Amniotic epithelial cell (primary cell): ENCODE measurements at regions not wholly inside any gene's neighbourhood (a gene's known extent, or its start where the extent isn't known, plus 50 kb on each side); places are given as distances from the start of the nearest gene placed in this dataset.
"Not testable (repeated sequence)": the region's sequence is repeated elsewhere in the genome, so short reads cannot be mapped to it uniquely, and the experiment has no call there.

Source experiments
- DNase-seq: peaks from one replicate; pipeline ENCODE4 v3.0.0-alpha.2; 2010; ENCODE audit warnings: low read depth

DNA sequence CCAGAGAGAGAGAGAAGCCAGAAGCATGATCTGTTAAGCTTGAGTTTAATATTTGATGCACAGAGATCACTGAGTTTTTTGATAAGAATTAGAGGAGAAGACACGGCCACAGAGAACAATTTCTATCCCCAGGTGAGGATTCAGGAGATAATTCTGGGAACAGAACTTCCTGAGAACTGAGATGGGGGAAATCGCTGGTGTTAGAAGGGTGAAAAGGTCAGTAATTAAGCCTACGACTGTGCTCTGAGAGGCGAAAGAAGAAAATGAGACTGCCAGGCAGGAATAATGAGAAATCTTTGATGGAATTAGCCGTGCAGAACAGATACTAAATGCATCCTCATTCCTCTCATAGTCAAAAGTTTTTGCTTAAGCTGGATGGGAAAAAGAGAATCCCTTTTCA lies 61.9 kb upstream of the EEF2KMT start:
- not testable (repeated sequence) for DNase-seq

- DNase-seq: no peak
These were observed 60.9 kb upstream of the EEF2KMT start for GRCh38 chr16:5158494-5158893.

- DNase-seq: not testable (repeated sequence)
These were observed 58.9 kb upstream of the EEF2KMT start for GRCh38 chr16:5156486-5156885.

DNA sequence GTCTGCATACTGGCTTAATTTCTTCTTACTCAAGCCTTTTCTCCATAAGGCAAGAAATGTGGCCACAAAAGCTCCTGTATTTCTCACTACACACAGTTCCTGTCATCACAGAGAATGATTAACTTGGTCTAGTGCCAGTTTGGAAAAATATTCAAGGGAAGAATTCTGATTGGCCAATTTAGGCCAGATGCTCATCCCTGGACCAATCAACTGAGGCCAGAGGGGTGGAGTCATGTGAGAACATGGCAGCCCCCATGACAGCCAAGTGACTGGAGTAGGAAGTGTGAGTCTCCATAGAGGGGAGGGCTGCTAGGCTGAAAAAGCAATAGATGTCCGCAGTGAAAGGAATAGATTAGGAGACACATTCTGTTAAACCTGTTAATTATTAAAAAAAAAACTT lies 56.4 kb upstream of the EEF2KMT start:
- DNase-seq: not testable (repeated sequence)

DNA sequence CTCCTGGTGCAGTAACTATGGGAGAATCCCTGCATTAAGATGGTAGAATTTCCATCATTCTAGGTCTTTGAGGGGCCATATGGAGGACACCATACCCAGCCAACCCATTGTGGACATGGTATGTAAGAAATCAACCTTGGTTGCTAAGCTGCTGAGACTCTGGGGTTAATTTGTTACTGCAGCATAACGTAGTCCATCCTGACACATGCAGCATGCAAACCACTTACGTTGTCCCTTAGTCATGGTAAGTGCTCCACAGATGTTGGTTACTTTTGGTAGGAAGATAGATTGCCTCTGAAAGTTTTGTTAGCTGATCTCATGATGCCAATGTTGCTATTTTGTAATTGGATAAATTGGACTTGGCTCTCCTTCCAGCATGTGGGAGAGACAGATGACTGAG lies 53.8 kb upstream of the EEF2KMT start:
- DNase-seq: not testable (repeated sequence)
